Spleen (tissue), 11 donors: ENCODE measurements at regions not wholly inside any gene's neighbourhood (a gene's known extent, or its start where the extent isn't known, plus 50 kb on each side); places are given as distances from the start of the nearest gene placed in this dataset.

ENCODE experiments used
- DNase-seq: peaks from one replicate; pipeline ENCODE4 v3.0.0-alpha.2; 2020
- H3K27ac ChIP-seq, 8 donors: fragments of 200-600 bp; sonication (generic) in 7 of 8; 1 replicate in 4 of 8; 2 replicates in 4 of 8; pipeline versions ENCODE4 v1.5.0 to v1.8.0; 2016 to 2021; ENCODE audit warnings: inconsistent platforms in 4 of 8, mild to moderate bottlenecking in 4 of 8, moderate library complexity in 1 of 8
- H3K27me3 ChIP-seq, 7 donors: fragments of 200-600 bp; sonication (generic) in 6 of 7; replicated peaks in 1 of 7; 1 replicate in 4 of 7; 2 replicates in 3 of 7; pipeline versions ENCODE4 v1.5.0 to v1.8.0; 2016 to 2021; ENCODE audit warnings: inconsistent platforms in 3 of 7, mild to moderate bottlenecking in 1 of 7
- H3K36me3 ChIP-seq, 6 donors: fragments of 200-600 bp; sonication (generic) in 5 of 6; 1 replicate in 4 of 6; 2 replicates in 2 of 6; pipeline versions ENCODE4 v1.5.0 to v1.8.0; 2016 to 2021; ENCODE audit warnings: inconsistent platforms in 2 of 6
- H3K4me1 ChIP-seq, 6 donors: fragments of 200-600 bp; sonication (generic) in 5 of 6; 1 replicate in 3 of 6; 2 replicates in 3 of 6; pipeline versions ENCODE4 v1.5.0 to v1.8.0; 2016 to 2021; ENCODE audit warnings: inconsistent platforms in 3 of 6
- H3K4me3 ChIP-seq, 8 donors: fragments of 200-600 bp; sonication (generic) in 7 of 8; 1 replicate in 4 of 8; 2 replicates in 4 of 8; pipeline versions ENCODE4 v1.5.0 to v1.8.0; 2016 to 2021; ENCODE audit warnings: inconsistent platforms in 4 of 8, mild to moderate bottlenecking in 4 of 8, moderate library complexity in 2 of 8
- H3K9me3 ChIP-seq, 8 donors: fragments of 200-600 bp; sonication (generic) in 7 of 8; 1 replicate in 4 of 8; 2 replicates in 4 of 8; pipeline versions ENCODE4 v1.5.0 to v1.8.0; 2016 to 2021; ENCODE audit warnings: inconsistent platforms in 4 of 8
- CTCF ChIP-seq, 11 experiments: fragments of 200-600 bp in 7 of 11; fragments of 450-650 bp in 4 of 11; sonication (generic) in 4 of 11; IDR thresholded peaks in 8 of 11; conservative IDR thresholded peaks in 3 of 11; 1 replicate in 7 of 11; 2 replicates in 4 of 11; pipeline versions ENCODE4 v1.4.0 to v1.8.0; 2016 to 2021; ENCODE audit warnings: antibody characterized with exemption in 11 of 11, inconsistent platforms in 4 of 11, mild to moderate bottlenecking in 1 of 11
- POLR2A ChIP-seq, 3 donors: fragments of 450-650 bp; IDR thresholded peaks; one replicate each; pipeline ENCODE4 v1.5.1; 2017; ENCODE audit warnings: antibody characterized with exemption in 3 of 3, mild to moderate bottlenecking in 1 of 3
- POLR2AphosphoS5 ChIP-seq, 3 donors: sonication (generic); formaldehyde crosslinking; IDR thresholded peaks; one replicate each; pipeline ENCODE4 v1.5.1; 2017; ENCODE audit warnings: antibody characterized with exemption in 3 of 3
- WGBS, 5 donors: extraction: QIAGEN DNeasy Blood & Tissue Kit in 3 of 5; methylation state at CpG; one replicate each; pipeline versions ENCODE4 v1.1.5 to v1.1.7; 2013 to 2018; 5-methylcytosine and 5-hydroxymethylcytosine counted together
- intact Hi-C: fragments of 100-400 bp; cut with DNase I; formaldehyde crosslinking; loops from one replicate; pipeline ENCODE4 v1.15.0; 2023; ENCODE audit warnings: low total_unique reads
- donor health status: healthy with polysubstance abuse.
- donor health status: DM: no; HTN: no; CAD: no; lungs with moderate emphysema.
- donor health status: DM: no; HTN: no; CAD: no.
- donor health status: Bipolar disorder and iron deficiency.
- donor health status: healthy.
- donor health status: DM: no; HTN: no; CAD: no.
- donor health status: DM: yes; HTN: yes; CAD: no.

- H3K27me3 ChIP-seq, result no peaks in the 10 kb centered on the region
- no peaks in the 10 kb centered on the region for H3K9me3 ChIP-seq
- H3K4me1 ChIP-seq, result no peaks in the 10 kb centered on the region
- H3K36me3 ChIP-seq, result no peaks in the 10 kb centered on the region
- H3K27ac ChIP-seq, result no peak overlapping the region
- H3K4me3 ChIP-seq, result no peak overlapping the region
- intact Hi-C loops, result no loop called here
- no peak for DNase-seq
- no peak for TF ChIP-seq POLR2AphosphoS5 (IDR thresholded peaks at IDR 0.05)
- no peak for TF ChIP-seq CTCF (IDR thresholded peaks at IDR 0.05 in 8 of 11, conservative IDR thresholded peaks at IDR 0.05 in 3 of 11)
- no peak for TF ChIP-seq POLR2A (IDR thresholded peaks at IDR 0.05)
These were observed 416.2 kb downstream of the IRS1 start for GRCh38 chr2:226383461-226383860.

GRCh38 chr2:226380679-226381078 is 418.9 kb downstream of the IRS1 start:
- intact Hi-C loops, result no loop called here
- WGBS, 5 donors, result 77 to 84% (median 81%) methylated on average over 6 of the region's 6 CpGs

GRCh38 chr2:226378753-226379705 is 420.6 kb downstream of the IRS1 start:
- TF ChIP-seq POLR2A (IDR thresholded peaks at IDR 0.05) (no peak), POLR2AphosphoS5 (IDR thresholded peaks at IDR 0.05) (no peak), CTCF (IDR thresholded peaks at IDR 0.05 in 8 of 11, conservative IDR thresholded peaks at IDR 0.05 in 3 of 11) (no peak)
- Histone ChIP-seq H3K36me3 (no peaks in the 10 kb centered on the region), H3K27ac (no peak overlapping the region), H3K27me3 (peaks cover 0 to 5% (median 0%) of the 10 kb centered on the region in 7 donors), H3K4me1 (no peaks in the 10 kb centered on the region), H3K9me3 (no peaks in the 10 kb centered on the region), H3K4me3 (no peak overlapping the region)
- WGBS, 5 donors, result 58 to 84% (median 74%) methylated on average over 2 of the region's 2 CpGs
- DNase-seq, result no peak
- intact Hi-C loops, result no loop called here

More at GRCh38 chr2:226380679-226381078, 418.9 kb downstream of the IRS1 start:
- no peak for DNase-seq
- H3K9me3 ChIP-seq, result no peaks in the 10 kb centered on the region
- no peak for TF ChIP-seq POLR2A (IDR thresholded peaks at IDR 0.05)
- TF ChIP-seq POLR2AphosphoS5 (IDR thresholded peaks at IDR 0.05), result no peak
- no peak for TF ChIP-seq CTCF (IDR thresholded peaks at IDR 0.05 in 8 of 11, conservative IDR thresholded peaks at IDR 0.05 in 3 of 11)
- no peaks in the 10 kb centered on the region for H3K4me1 ChIP-seq
- H3K27me3 ChIP-seq, result peaks cover 0 to 5% (median 0%) of the 10 kb centered on the region in 7 donors
- no peak overlapping the region for H3K4me3 ChIP-seq
- H3K36me3 ChIP-seq, result no peaks in the 10 kb centered on the region
- H3K27ac ChIP-seq, result no peak overlapping the region

GRCh38 chr2:226376516-226377180 is 423.0 kb downstream of the IRS1 start:
- TF ChIP-seq CTCF (IDR thresholded peaks at IDR 0.05 in 8 of 11, conservative IDR thresholded peaks at IDR 0.05 in 3 of 11) (no peak), POLR2A (IDR thresholded peaks at IDR 0.05) (no peak), POLR2AphosphoS5 (IDR thresholded peaks at IDR 0.05) (no peak)
- DNase-seq, result no peak
- 43 to 77% (median 69%) methylated on average over 4 of the region's 4 CpGs for whole genome bisulfite sequencing, 5 donors
- H3K9me3 ChIP-seq, result no peaks in the 10 kb centered on the region
- H3K27ac ChIP-seq, result no peak overlapping the region
- intact Hi-C loops, result no loop called here
- H3K4me1 ChIP-seq, result no peaks in the 10 kb centered on the region
- H3K36me3 ChIP-seq, result no peaks in the 10 kb centered on the region
- H3K4me3 ChIP-seq, result no peak overlapping the region
- peaks cover 0 to 12% (median 0%) of the 10 kb centered on the region in 7 donors for H3K27me3 ChIP-seq
